PC-3 (cell line): ENCODE measurements at regions not wholly inside any gene's neighbourhood (a gene's known extent, or its start where the extent isn't known, plus 50 kb on each side); places are given as distances from the start of the nearest gene placed in this dataset.

Source experiments
- CTCF ChIP-seq: fragments of 300-600 bp; sonication (generic); conservative IDR thresholded peaks from 2 replicates; pipeline ENCODE4 v1.5.1; 2017; ENCODE audit warnings: antibody characterized with exemption, low read depth, mild to moderate bottlenecking, low read length
- EZH2 ChIP-seq: fragments of 300-600 bp; sonication (generic); IDR thresholded peaks from one replicate; pipeline ENCODE4 v1.6.1; 2017; ENCODE audit warnings: antibody characterized with exemption, mild to moderate bottlenecking, low read length; ENCODE audit not compliant: unreplicated experiment
- EZH2phosphoT487 ChIP-seq: fragments of 300-600 bp; sonication (generic); IDR thresholded peaks from 2 replicates; pipeline ENCODE4 v1.6.1; 2018; ENCODE audit warnings: mild to moderate bottlenecking, antibody characterized with exemption, low read length, borderline replicate concordance

- TF ChIP-seq CTCF (no peak), EZH2phosphoT487 (no peak), EZH2 (no peak)
Measured at GRCh38 chr20:5469111-5469510, 141.7 kb downstream of the GPCPD1 start.
